ENCODE measurements at regions not wholly inside any gene's neighbourhood (a gene's known extent, or its start where the extent isn't known, plus 50 kb on each side); places are given as distances from the start of the nearest gene placed in this dataset.
"Not testable (repeated sequence)": the region's sequence is repeated elsewhere in the genome, so short reads cannot be mapped to it uniquely, and the experiment has no call there.

DNA sequence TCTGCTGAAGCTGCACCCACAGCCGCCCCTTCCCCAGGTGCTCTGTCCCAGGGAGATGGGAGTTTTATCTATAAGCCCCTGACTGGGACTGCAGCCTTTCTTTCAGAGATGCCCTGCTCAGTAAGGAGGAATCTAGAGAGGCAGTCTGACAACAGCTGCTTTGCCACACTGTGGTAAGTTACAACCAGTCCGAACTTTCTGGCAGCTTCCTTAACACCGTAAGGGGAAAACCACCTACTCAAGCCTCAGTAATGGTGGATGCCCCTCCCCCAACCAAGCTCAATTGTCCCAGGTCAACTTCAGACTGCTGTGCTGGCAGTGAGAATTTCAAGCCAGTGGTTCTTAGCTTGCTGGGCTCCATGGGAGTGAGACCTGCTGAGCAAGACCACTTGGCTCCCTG is 129.7 kb downstream of the DUSP6 start:
- H3K4me3 Mint-ChIP-seq, H3K36me3 Mint-ChIP-seq, H3K27ac Mint-ChIP-seq, H3K9me3 Mint-ChIP-seq, H3K27me3 Mint-ChIP-seq: not testable (repeated sequence)
- peaks cover 41% of the 10 kb centered on the region for H3K4me1 Mint-ChIP-seq

DNA sequence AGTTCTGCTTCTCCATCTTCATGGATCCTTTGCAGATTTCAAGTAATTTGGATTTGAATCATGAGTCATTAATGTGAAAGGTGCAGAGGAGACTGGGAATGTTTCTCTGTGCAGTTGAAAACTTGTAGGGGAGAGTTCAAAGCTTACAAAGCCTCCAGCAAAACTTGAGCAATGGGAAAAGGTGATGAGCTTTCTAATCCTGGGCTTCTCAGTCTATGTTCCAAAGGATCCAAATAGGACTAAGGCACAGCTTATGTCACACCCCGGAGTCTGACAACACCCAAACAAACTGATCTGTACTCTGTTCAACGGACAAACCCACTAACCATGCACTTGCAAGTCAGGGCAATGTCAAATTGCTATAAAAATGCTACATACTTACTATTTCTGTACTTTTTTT is 134.8 kb downstream of the DUSP6 start:
- no peaks in the 10 kb centered on the region for H3K36me3 Mint-ChIP-seq
- H3K27me3 Mint-ChIP-seq = no peaks in the 10 kb centered on the region
- no peak overlapping the region for H3K27ac Mint-ChIP-seq
- H3K4me1 Mint-ChIP-seq = peaks cover 4% of the 10 kb centered on the region
- H3K9me3 Mint-ChIP-seq = no peaks in the 10 kb centered on the region
- H3K4me3 Mint-ChIP-seq = no peak overlapping the region

DNA sequence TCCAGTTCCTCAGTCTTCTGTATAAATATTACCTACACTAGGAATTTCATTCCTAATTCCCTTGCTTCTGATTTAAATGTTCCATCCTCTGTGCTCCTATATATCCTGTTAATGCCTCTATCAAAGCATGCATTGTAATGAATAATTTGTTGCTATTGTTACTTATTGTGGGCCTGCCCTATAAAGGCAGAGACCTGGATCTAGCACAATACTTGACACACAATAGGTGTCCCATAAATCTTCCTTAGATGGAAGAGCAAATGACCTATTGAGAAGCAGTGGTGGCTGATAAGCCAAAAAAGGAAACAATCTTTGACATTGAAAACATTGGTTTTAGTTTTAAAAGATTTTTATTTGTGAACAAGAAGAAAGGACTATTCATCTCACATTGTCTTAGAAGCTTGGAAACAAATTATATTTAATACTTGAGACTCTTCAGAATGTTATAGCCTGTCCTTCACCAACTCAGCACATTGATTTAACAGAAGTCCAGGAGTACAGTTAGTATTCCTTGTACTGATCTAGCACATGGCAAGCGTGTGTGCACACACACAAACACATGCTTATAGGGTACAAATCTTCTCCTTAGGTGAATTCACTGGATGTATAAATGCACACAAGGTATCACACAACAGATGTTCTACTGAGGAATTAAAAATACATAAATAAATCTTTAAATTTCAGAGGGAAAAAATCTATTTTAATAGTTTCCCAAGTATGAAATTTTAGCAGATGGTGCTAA is 135.9 kb downstream of the DUSP6 start:
- Mint-ChIP-seq H3K27ac (no peak overlapping the region), H3K4me3 (no peak overlapping the region), H3K4me1 (peaks cover 15% of the 10 kb centered on the region), H3K9me3 (no peaks in the 10 kb centered on the region), H3K27me3 (no peaks in the 10 kb centered on the region), H3K36me3 (no peaks in the 10 kb centered on the region)

DNA sequence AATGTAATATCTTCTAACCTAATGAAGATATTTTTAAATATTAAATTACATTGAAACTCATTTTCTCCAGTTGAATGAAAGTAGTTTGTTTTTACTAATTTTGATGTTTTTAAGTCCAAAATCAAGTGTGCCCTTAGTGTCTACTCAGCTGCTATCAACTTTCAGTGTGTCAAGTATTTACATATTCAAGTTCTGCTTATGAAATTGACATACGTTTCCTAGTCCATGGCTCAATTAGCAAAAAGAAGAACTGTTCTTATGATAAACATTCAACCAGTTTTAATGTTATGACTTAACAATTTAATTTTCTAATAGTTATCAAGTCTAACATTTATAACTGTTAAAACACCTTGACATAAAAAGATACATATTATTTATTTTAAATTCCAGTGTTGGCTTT is 137.1 kb downstream of the DUSP6 start:
- H3K4me3 Mint-ChIP-seq = no peak overlapping the region
- no peaks in the 10 kb centered on the region for H3K9me3 Mint-ChIP-seq
- H3K27ac Mint-ChIP-seq = no peak overlapping the region
- H3K4me1 Mint-ChIP-seq = peaks cover 19% of the 10 kb centered on the region
- no peaks in the 10 kb centered on the region for H3K27me3 Mint-ChIP-seq
- H3K36me3 Mint-ChIP-seq = no peaks in the 10 kb centered on the region

DNA sequence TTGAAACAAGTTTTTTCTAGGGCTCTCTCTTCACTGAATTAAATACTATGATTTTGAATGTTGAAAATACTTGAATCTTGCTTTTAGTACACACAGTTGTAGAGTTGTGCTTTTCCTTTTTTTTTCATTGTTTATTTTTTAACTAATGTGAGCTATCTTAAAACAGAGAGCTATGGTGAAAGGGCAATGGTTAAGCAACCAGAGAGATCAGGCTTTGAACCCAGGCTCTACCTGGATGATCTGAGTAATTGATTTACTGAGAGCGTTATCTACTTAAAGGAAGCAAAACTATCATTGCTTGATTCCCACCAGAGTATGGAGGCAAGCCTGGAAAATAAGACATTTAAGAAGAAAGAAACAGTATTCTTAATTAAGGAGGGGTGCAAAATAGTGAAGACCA is 138.6 kb downstream of the DUSP6 start:
- Mint-ChIP-seq H3K4me1 (peaks cover 19% of the 10 kb centered on the region), H3K27ac (no peak overlapping the region), H3K36me3 (no peaks in the 10 kb centered on the region), H3K4me3 (no peak overlapping the region), H3K9me3 (no peaks in the 10 kb centered on the region), H3K27me3 (no peaks in the 10 kb centered on the region)

DNA sequence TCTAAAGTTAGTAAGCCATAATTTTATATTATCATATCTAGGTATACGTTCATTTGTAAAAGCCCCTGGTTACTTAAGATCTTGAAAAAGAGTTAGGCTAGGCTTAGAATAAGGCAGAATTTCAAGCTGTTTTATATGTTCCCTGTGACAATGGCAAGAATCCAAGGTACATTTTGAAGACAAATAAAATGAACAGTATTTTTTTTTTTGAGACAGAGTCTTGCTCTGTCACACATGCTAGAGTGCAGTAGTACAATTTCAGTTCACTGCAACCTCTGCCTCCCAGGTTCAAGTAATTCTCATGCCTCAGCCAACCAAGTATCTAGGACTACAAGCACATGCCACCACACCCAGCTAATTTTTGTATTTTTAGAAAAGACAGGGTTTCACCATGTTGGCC is 139.2 kb downstream of the DUSP6 start:
- Mint-ChIP-seq H3K9me3 (no peaks in the 10 kb centered on the region), H3K4me1 (peaks cover 19% of the 10 kb centered on the region), H3K27me3 (no peaks in the 10 kb centered on the region), H3K4me3 (no peak overlapping the region), H3K36me3 (no peaks in the 10 kb centered on the region), H3K27ac (no peak overlapping the region)

DNA sequence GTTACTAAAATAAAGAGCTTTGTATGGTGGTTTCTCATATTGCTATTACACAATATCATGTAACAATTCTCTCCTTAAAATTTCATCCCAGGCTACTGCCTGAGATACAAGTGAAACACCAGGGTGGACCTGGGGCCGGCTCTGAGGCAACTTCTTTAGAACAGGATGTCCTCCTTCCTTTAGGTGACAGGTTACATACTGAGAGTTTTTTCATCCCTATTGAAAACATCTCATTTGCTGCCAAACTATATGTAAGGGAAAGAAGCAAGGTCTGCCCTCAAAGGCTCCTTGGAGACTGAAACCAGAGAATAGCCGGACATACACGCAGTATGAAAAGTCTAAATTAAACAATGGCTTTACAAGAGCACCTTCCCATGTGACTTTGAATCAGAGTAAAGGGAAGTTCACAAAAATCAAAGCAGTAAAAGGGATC is 139.9 kb downstream of the DUSP6 start:
- Mint-ChIP-seq H3K27ac (no peak overlapping the region), H3K9me3 (no peaks in the 10 kb centered on the region), H3K27me3 (no peaks in the 10 kb centered on the region), H3K4me1 (peaks cover 19% of the 10 kb centered on the region), H3K36me3 (no peaks in the 10 kb centered on the region), H3K4me3 (no peak overlapping the region)

DNA sequence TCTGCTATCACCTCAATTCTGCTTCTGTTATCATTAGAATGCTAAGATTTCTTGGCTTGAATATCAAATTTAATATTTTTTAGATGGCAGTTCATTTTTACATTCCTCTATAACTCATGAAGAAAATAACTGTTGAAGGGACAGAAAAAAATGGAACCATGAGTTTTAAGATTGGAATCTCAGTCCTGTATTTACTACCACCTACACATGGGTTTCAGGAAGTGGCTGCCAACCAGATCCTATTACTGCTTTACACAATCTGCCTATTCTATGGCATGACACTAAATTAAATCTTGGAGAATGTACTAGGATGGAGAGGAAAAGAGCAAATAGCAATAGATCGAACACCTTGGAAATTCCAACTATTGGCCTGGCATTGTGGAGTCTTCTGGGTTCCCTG is 140.8 kb downstream of the DUSP6 start:
- Mint-ChIP-seq H3K4me3 (no peak overlapping the region), H3K27ac (no peak overlapping the region), H3K27me3 (no peaks in the 10 kb centered on the region), H3K9me3 (no peaks in the 10 kb centered on the region), H3K4me1 (peaks cover 16% of the 10 kb centered on the region), H3K36me3 (no peaks in the 10 kb centered on the region)

DNA sequence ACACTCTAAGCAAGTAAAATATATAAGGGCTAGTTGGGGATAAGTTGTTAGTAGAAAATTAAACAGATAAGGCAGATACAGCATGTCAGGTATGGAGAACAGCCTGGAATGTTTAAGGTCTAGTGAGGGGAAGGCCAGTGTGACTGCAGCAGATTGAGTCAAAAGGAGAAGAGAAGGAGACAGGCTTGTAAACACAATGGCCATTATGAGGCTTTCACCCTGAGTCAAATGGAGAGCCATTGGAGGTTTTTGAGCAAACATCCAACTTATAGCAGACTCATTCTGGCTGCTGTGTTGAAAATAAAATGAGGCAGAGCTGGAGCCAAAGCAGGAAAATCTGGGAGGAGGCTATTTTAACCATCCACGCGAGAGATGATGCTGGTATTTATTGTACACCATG is 142.0 kb downstream of the DUSP6 start:
- H3K9me3 Mint-ChIP-seq = no peaks in the 10 kb centered on the region
- no peak overlapping the region for H3K27ac Mint-ChIP-seq
- no peaks in the 10 kb centered on the region for H3K36me3 Mint-ChIP-seq
- no peak overlapping the region for H3K4me3 Mint-ChIP-seq
- H3K4me1 Mint-ChIP-seq = peaks cover 19% of the 10 kb centered on the region
- H3K27me3 Mint-ChIP-seq = no peaks in the 10 kb centered on the region

DNA sequence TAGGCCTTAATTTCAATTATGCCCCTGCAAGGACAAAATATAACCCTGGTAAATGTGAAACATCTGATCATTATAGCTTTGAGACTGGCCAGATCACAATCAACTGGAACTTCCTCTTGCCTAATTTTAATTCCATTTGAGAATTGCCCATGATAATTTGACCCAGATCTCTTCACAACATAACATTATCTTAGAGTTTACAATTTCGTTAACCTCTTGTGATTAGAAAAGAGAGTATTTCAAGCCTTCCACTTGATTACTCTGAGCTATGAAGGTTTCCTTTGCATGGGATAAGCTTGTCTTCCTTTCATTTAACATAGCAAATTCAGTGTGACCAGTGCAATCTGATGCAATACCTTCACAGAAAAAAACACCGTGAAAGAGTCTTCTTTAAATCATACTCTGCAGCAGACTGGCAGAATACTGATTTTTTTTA is 143.6 kb downstream of the DUSP6 start:
- no peak overlapping the region for H3K4me3 Mint-ChIP-seq
- H3K27ac Mint-ChIP-seq = no peak overlapping the region
- H3K27me3 Mint-ChIP-seq = no peaks in the 10 kb centered on the region
- peaks cover 19% of the 10 kb centered on the region for H3K4me1 Mint-ChIP-seq
- H3K36me3 Mint-ChIP-seq = no peaks in the 10 kb centered on the region
- no peaks in the 10 kb centered on the region for H3K9me3 Mint-ChIP-seq

DNA sequence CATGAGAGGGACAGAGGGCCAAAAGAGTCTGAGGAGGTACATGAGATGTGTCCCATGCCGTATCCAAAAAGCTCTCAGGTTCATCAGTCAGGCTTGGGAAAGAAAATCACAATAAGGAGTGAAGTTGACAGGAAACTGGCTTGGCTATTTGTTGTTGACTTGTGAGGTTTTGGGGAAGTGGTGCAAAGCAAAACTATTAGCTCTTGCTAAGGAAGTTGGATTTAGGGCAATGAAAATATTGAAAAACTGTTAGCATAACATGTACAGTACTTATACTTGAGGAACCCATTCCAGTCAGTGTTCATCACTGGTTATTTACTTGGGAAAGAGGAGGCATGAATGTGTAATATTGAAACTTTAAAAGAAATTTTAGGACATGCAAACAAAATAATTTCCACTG is 145.9 kb downstream of the DUSP6 start:
- H3K27me3 Mint-ChIP-seq = no peaks in the 10 kb centered on the region
- H3K27ac Mint-ChIP-seq = no peak overlapping the region
- no peaks in the 10 kb centered on the region for H3K36me3 Mint-ChIP-seq
- no peaks in the 10 kb centered on the region for H3K9me3 Mint-ChIP-seq
- H3K4me3 Mint-ChIP-seq = no peak overlapping the region
- peaks cover 14% of the 10 kb centered on the region for H3K4me1 Mint-ChIP-seq

DNA sequence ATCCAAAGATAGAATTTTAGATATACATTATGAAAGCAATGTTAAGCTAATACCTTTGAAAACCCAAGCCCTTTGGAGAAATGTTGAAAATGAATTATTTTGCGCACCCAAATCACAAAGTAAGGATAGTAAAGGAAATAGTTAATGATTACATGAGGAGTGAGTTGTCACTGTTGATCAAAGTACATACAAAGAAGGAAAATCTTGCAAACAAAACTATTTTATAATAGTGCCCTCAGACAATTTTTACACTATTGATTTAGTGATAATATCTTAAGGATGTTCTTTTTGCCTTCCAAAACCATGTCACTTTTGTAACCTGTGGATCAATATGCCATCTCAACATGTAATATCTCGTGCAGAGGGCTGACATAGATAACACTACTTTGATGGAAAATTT is 146.8 kb downstream of the DUSP6 start:
- Mint-ChIP-seq H3K9me3 (no peaks in the 10 kb centered on the region), H3K4me3 (no peak overlapping the region), H3K27me3 (no peaks in the 10 kb centered on the region), H3K36me3 (no peaks in the 10 kb centered on the region), H3K4me1 (peaks cover 10% of the 10 kb centered on the region), H3K27ac (no peak overlapping the region)

DNA sequence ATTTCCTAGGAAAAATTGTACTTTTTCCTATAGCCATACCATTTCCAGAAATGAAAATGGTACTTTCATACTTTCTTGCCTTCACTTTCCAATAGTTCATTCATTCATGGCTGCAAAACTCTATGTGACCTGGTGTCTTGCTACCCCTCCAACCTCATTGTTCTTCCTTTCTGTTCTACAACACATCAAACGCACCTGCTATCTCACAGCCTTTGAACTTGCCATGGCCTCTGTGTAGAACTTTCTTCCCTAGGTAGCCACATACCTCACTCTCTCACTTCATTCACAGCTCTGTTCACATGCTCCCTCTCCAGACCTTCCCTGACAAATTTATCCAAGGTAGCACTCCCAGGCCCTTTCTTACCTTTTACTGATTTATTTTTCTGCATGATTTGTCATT is 149.2 kb downstream of the DUSP6 start:
- Mint-ChIP-seq H3K36me3 (no peaks in the 10 kb centered on the region), H3K27ac (no peak overlapping the region), H3K4me3 (no peak overlapping the region), H3K9me3 (no peaks in the 10 kb centered on the region), H3K27me3 (no peaks in the 10 kb centered on the region), H3K4me1 (peaks cover 10% of the 10 kb centered on the region)

DNA sequence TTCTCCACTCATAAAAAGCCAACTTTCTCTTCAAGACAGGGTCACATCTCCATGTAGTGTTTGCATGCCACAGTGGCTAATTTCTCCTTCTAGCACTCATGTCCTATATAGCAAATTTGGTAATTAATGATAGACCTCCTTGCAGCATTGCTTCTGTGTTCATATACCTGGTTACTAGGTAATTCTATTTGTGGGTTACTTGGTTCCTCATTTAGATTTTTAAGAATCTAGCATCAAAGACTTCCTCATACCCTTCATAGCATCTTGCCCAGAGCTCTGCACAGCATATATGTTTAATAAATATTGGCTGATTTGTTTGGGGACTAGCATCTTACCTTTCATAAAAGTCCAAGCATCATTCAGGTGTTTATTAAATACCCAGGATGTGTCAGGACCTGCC is 152.1 kb downstream of the DUSP6 start:
- H3K9me3 Mint-ChIP-seq = no peaks in the 10 kb centered on the region
- H3K4me3 Mint-ChIP-seq = no peak overlapping the region
- H3K4me1 Mint-ChIP-seq = peaks cover 6% of the 10 kb centered on the region
- H3K36me3 Mint-ChIP-seq = no peaks in the 10 kb centered on the region
- H3K27ac Mint-ChIP-seq = no peak overlapping the region
- no peaks in the 10 kb centered on the region for H3K27me3 Mint-ChIP-seq

DNA sequence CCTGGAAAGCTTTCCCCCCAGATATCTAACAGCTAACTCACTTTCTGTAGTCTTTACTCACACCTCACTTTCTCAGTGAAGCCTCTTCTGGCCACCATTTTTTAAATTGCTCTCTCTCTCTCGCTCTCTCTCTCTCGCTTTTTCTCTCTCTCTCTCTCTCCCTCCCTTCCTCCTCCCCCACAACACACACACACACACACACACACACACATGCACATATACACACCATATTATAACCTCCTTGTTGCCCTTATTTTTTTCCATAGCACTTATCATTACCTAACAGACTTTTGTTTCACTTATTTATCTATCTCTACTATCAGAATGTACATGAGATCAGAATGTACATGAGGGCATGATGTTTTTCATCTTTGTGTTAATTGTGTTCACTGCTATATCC is 156.8 kb downstream of the DUSP6 start:
- Mint-ChIP-seq H3K27ac (no peak overlapping the region), H3K9me3 (no peaks in the 10 kb centered on the region), H3K4me3 (no peak overlapping the region), H3K36me3 (no peaks in the 10 kb centered on the region), H3K4me1 (no peaks in the 10 kb centered on the region), H3K27me3 (no peaks in the 10 kb centered on the region)

DNA sequence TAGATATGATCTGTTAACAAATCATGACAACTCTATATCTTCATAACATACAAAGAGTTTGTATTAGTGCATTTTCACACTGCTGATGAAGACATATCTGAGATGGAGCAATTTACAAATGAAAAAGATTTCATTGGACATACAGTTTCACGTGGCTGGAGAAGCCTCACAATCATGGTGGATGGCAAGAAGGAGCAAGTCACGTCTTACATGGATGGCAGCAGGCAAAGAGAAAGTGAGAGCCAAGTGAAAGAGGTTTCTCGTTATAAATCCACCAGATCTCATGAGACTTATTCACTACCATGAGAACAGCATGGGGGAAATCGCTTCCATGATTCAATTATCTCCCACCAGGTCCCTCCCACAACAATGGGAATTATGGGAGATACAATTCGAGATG is 157.6 kb downstream of the DUSP6 start:
- no peaks in the 10 kb centered on the region for H3K27me3 Mint-ChIP-seq
- H3K27ac Mint-ChIP-seq = no peak overlapping the region
- no peaks in the 10 kb centered on the region for H3K36me3 Mint-ChIP-seq
- no peaks in the 10 kb centered on the region for H3K9me3 Mint-ChIP-seq
- H3K4me1 Mint-ChIP-seq = no peaks in the 10 kb centered on the region
- no peak overlapping the region for H3K4me3 Mint-ChIP-seq

DNA sequence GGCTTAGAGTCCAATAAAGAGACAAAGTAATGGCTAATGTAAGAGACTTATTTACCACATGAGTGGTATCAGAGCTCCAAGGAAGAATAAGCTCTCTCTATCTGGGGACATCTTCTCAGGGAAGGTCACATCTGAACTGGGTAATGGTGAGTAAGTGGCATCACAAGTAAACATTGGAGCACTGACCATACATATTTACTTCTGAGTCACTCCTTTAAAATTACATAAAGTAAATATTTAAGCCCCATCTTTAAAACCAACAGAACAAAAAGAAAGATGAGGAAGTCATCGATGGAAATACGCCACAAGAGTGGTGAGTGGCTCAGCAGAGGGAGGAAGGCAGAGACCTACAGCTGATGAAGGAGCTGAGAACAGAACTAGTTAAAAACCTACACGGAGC is 159.9 kb downstream of the DUSP6 start:
- H3K27ac Mint-ChIP-seq = no peak overlapping the region
- H3K4me1 Mint-ChIP-seq = no peaks in the 10 kb centered on the region
- no peak overlapping the region for H3K4me3 Mint-ChIP-seq
- no peaks in the 10 kb centered on the region for H3K27me3 Mint-ChIP-seq
- peaks cover 10% of the 10 kb centered on the region for H3K36me3 Mint-ChIP-seq
- peaks cover 12% of the 10 kb centered on the region for H3K9me3 Mint-ChIP-seq
